ENCODE measurements at regions not wholly inside any gene's neighbourhood (a gene's known extent, or its start where the extent isn't known, plus 50 kb on each side); places are given as distances from the start of the nearest gene placed in this dataset.

DNA sequence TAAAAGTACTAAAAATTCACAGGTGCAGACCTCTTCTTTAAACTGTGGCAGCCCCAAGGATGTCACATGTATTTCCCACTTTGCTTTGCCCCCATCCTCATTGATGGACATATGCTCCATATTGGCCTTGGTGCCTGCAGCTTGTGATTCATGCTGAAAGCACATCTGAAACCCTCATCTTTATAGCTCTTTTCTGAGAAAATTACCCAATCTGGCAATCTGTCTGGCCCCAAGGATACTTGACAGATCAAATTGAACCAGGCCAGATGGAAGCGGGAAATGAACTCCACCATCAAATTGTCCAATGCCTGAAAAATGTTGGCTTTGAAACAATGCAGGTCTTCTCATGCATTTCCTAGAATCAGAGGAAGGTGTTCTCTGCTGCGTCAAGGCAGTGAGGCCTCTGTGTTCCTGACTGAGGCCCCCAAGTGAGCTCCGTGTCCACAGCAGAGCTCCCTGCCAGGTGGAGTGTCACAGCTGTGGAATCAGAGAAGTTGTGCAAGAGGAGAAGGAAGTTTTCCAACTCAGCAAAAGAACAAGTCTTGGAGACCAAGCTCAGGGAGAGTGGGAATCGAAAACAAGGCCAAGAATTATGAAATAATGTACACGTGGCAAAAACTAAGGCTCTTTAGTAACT, 323.7 kb downstream of the PLPP3 start:
- Histone ChIP-seq H3K4me1 (ENCODE audit: control insufficient read depth, insufficient read depth, low read length) (no peaks in the 10 kb centered on the region), H4K20me1 (ENCODE audit: control insufficient read depth, insufficient read depth) (no peaks in the 10 kb centered on the region), H3K9ac (ENCODE audit: control insufficient read depth, insufficient read depth, low read length) (no peak overlapping the region), H3K79me2 (ENCODE audit: control insufficient read depth, insufficient read depth, low read length) (no peaks in the 10 kb centered on the region), H3K9me3 (replicated peaks; ENCODE audit: control insufficient read depth, insufficient read depth, low read length) (no peaks in the 10 kb centered on the region), H3K36me3 (ENCODE audit: control insufficient read depth in 2 of 2, insufficient read depth in 2 of 2, low read length in 1 of 2) (no peaks in the 10 kb centered on the region), H3K4me3 (no peak overlapping the region), H3K27ac (ENCODE audit: control insufficient read depth, insufficient read depth) (no peak overlapping the region), H3K4me2 (ENCODE audit: control insufficient read depth, insufficient read depth) (no peak overlapping the region), H3K27me3 (replicated peaks in 1 of 2; ENCODE audit: control insufficient read depth in 2 of 2, insufficient read depth in 2 of 2, low read length in 1 of 2) (no peaks in the 10 kb centered on the region), H2AFZ (ENCODE audit: control insufficient read depth, low read depth, low read length) (no peak overlapping the region)
- WGBS (ENCODE audit: insufficient coverage, insufficient replicate concordance, low lambda C conversion rate, missing lambda C conversion rate) = 20% methylated on average over 5 of the region's 5 CpGs
- no peak; the same call in 2 of the 3 replicates for ATAC-seq
- FAIRE-seq = no peak
- ChIA-PET SMC1A (ENCODE audit: uncharacterized antibody, unreplicated experiment) (interaction anchor here (0.6 to 3.5 kb wide), 9 partner anchors 16 to 115 kb away, joined by 3 to 11 read pairs (median 4); no protein-coding TSS in a partner anchor), POLR2A (interaction anchor here (1.4 kb wide), 1 partner anchor 68 kb away, joined by 3 read pairs; no protein-coding TSS in a partner anchor), RAD21 (ENCODE audit: unreplicated experiment) (no interaction called here), CTCF (interaction anchor here (0.6 to 2.4 kb wide), 3 partner anchors 154 to 329 kb away, joined by 3 to 15 read pairs (median 4); no protein-coding TSS in a partner anchor)
- in situ Hi-C loops (cut with MboI) = no loop called here
- DNase-seq (ENCODE audit: low read depth, low spot score) = no peak
- intact Hi-C loops (cut with micrococcal nuclease; ENCODE audit: unreplicated experiment) = loop anchor here (10.0 kb wide), 1 partner anchor 329 kb away; no protein-coding TSS in a partner anchor
- no TSS peak for BruUV-seq (replicated peaks)
- TF ChIP-seq, protein P1, sequence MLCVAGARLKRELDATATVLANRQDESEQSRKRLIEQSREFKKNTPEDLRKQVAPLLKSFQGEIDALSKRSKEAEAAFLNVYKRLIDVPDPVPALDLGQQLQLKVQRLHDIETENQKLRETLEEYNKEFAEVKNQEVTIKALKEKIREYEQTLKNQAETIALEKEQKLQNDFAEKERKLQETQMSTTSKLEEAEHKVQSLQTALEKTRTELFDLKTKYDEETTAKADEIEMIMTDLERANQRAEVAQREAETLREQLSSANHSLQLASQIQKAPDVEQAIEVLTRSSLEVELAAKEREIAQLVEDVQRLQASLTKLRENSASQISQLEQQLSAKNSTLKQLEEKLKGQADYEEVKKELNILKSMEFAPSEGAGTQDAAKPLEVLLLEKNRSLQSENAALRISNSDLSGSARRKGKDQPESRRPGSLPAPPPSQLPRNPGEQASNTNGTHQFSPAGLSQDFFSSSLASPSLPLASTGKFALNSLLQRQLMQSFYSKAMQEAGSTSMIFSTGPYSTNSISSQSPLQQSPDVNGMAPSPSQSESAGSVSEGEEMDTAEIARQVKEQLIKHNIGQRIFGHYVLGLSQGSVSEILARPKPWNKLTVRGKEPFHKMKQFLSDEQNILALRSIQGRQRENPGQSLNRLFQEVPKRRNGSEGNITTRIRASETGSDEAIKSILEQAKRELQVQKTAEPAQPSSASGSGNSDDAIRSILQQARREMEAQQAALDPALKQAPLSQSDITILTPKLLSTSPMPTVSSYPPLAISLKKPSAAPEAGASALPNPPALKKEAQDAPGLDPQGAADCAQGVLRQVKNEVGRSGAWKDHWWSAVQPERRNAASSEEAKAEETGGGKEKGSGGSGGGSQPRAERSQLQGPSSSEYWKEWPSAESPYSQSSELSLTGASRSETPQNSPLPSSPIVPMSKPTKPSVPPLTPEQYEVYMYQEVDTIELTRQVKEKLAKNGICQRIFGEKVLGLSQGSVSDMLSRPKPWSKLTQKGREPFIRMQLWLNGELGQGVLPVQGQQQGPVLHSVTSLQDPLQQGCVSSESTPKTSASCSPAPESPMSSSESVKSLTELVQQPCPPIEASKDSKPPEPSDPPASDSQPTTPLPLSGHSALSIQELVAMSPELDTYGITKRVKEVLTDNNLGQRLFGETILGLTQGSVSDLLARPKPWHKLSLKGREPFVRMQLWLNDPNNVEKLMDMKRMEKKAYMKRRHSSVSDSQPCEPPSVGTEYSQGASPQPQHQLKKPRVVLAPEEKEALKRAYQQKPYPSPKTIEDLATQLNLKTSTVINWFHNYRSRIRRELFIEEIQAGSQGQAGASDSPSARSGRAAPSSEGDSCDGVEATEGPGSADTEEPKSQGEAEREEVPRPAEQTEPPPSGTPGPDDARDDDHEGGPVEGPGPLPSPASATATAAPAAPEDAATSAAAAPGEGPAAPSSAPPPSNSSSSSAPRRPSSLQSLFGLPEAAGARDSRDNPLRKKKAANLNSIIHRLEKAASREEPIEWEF (IDR thresholded peaks at IDR 0.05; ENCODE audit: insufficient replicate concordance, low read depth, low read length) = no peak
- no peak for TF ChIP-seq DPF2 (IDR thresholded peaks at IDR 0.05)
- no peak for TF ChIP-seq CBX3 (IDR thresholded peaks at IDR 0.05; ENCODE audit: borderline replicate concordance, low read depth)
- TF ChIP-seq, protein P2, sequence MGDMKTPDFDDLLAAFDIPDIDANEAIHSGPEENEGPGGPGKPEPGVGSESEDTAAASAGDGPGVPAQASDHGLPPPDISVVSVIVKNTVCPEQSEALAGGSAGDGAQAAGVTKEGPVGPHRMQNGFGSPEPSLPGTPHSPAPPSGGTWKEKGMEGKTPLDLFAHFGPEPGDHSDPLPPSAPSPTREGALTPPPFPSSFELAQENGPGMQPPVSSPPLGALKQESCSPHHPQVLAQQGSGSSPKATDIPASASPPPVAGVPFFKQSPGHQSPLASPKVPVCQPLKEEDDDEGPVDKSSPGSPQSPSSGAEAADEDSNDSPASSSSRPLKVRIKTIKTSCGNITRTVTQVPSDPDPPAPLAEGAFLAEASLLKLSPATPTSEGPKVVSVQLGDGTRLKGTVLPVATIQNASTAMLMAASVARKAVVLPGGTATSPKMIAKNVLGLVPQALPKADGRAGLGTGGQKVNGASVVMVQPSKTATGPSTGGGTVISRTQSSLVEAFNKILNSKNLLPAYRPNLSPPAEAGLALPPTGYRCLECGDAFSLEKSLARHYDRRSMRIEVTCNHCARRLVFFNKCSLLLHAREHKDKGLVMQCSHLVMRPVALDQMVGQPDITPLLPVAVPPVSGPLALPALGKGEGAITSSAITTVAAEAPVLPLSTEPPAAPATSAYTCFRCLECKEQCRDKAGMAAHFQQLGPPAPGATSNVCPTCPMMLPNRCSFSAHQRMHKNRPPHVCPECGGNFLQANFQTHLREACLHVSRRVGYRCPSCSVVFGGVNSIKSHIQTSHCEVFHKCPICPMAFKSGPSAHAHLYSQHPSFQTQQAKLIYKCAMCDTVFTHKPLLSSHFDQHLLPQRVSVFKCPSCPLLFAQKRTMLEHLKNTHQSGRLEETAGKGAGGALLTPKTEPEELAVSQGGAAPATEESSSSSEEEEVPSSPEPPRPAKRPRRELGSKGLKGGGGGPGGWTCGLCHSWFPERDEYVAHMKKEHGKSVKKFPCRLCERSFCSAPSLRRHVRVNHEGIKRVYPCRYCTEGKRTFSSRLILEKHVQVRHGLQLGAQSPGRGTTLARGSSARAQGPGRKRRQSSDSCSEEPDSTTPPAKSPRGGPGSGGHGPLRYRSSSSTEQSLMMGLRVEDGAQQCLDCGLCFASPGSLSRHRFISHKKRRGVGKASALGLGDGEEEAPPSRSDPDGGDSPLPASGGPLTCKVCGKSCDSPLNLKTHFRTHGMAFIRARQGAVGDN (IDR thresholded peaks at IDR 0.05) = no peak
- TF ChIP-seq, protein P3, sequence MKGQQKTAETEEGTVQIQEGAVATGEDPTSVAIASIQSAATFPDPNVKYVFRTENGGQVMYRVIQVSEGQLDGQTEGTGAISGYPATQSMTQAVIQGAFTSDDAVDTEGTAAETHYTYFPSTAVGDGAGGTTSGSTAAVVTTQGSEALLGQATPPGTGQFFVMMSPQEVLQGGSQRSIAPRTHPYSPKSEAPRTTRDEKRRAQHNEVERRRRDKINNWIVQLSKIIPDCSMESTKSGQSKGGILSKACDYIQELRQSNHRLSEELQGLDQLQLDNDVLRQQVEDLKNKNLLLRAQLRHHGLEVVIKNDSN (IDR thresholded peaks at IDR 0.05; ENCODE audit: borderline replicate concordance, extremely low read length, insufficient read depth, low read depth, low read length) = no peak
- TF ChIP-seq SRF (IDR thresholded peaks at IDR 0.05; ENCODE audit: low read depth in 2 of 2, low read length in 2 of 2) = no peak
- TF ChIP-seq, protein P4, sequence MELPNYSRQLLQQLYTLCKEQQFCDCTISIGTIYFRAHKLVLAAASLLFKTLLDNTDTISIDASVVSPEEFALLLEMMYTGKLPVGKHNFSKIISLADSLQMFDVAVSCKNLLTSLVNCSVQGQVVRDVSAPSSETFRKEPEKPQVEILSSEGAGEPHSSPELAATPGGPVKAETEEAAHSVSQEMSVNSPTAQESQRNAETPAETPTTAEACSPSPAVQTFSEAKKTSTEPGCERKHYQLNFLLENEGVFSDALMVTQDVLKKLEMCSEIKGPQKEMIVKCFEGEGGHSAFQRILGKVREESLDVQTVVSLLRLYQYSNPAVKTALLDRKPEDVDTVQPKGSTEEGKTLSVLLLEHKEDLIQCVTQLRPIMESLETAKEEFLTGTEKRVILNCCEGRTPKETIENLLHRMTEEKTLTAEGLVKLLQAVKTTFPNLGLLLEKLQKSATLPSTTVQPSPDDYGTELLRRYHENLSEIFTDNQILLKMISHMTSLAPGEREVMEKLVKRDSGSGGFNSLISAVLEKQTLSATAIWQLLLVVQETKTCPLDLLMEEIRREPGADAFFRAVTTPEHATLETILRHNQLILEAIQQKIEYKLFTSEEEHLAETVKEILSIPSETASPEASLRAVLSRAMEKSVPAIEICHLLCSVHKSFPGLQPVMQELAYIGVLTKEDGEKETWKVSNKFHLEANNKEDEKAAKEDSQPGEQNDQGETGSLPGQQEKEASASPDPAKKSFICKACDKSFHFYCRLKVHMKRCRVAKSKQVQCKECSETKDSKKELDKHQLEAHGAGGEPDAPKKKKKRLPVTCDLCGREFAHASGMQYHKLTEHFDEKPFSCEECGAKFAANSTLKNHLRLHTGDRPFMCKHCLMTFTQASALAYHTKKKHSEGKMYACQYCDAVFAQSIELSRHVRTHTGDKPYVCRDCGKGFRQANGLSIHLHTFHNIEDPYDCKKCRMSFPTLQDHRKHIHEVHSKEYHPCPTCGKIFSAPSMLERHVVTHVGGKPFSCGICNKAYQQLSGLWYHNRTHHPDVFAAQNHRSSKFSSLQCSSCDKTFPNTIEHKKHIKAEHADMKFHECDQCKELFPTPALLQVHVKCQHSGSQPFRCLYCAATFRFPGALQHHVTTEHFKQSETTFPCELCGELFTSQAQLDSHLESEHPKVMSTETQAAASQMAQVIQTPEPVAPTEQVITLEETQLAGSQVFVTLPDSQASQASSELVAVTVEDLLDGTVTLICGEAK (IDR thresholded peaks at IDR 0.05; ENCODE audit: borderline replicate concordance) = no peak
- no peak for TF ChIP-seq JUNB (IDR thresholded peaks at IDR 0.05)
